ENCODE measurements at regions not wholly inside any gene's neighbourhood (a gene's known extent, or its start where the extent isn't known, plus 50 kb on each side); places are given as distances from the start of the nearest gene placed in this dataset.

GRCh38 chr16:55204069-55204468 lies 119.9 kb upstream of the IRX6 start:
- Histone ChIP-seq H3K4me1 (replicated peaks; ENCODE audit: insufficient read depth) (no peaks in the 10 kb centered on the region), H3K9me2 (ENCODE audit: insufficient read depth) (no peaks in the 10 kb centered on the region), H3K4me3 (no peak overlapping the region), H3K27me3 (ENCODE audit: insufficient read depth, low read depth) (no peaks in the 10 kb centered on the region; the same call in 1 of the 2 replicates), H3K4me2 (no peak overlapping the region), H3K36me3 (ENCODE audit: low read depth) (no peaks in the 10 kb centered on the region), H3F3A (ENCODE audit: insufficient read depth, low read depth) (no peaks in the 10 kb centered on the region), H2AFZ (no peak overlapping the region), H3K79me2 (ENCODE audit: low read depth) (no peaks in the 10 kb centered on the region), H3K9me3 (ENCODE audit: insufficient read depth, low read depth) (no peaks in the 10 kb centered on the region), H4K20me1 (ENCODE audit: insufficient read depth) (no peaks in the 10 kb centered on the region), H3K27ac (no peak overlapping the region)
- TF ChIP-seq CTCF (conservative IDR thresholded peaks at IDR 0.05): no peak
- no peak for TF ChIP-seq EZH2 (IDR thresholded peaks at IDR 0.05; ENCODE audit: low read depth)
- no peak for DNase-seq
- BruUV-seq (replicated peaks): no TSS peak
- intact Hi-C loops (cut with micrococcal nuclease; ENCODE audit: unreplicated experiment): no loop called here
- ChIA-PET CTCF (no interaction called here), POLR2A (ENCODE audit: unreplicated experiment) (no interaction called here)

- Histone ChIP-seq H4K20me1 (ENCODE audit: insufficient read depth) (no peaks in the 10 kb centered on the region), H3K27me3 (ENCODE audit: insufficient read depth, low read depth) (no peaks in the 10 kb centered on the region; the same call in 1 of the 2 replicates), H3K79me2 (ENCODE audit: low read depth) (no peaks in the 10 kb centered on the region), H3K27ac (no peak overlapping the region), H3K4me3 (no peak overlapping the region), H3K4me1 (replicated peaks; ENCODE audit: insufficient read depth) (no peaks in the 10 kb centered on the region), H3F3A (ENCODE audit: insufficient read depth, low read depth) (no peaks in the 10 kb centered on the region), H3K9me2 (ENCODE audit: insufficient read depth) (no peaks in the 10 kb centered on the region), H3K36me3 (ENCODE audit: low read depth) (no peaks in the 10 kb centered on the region), H3K4me2 (no peak overlapping the region), H2AFZ (no peak overlapping the region), H3K9me3 (ENCODE audit: insufficient read depth, low read depth) (no peaks in the 10 kb centered on the region)
- no peak for TF ChIP-seq CTCF (conservative IDR thresholded peaks at IDR 0.05)
- TF ChIP-seq EZH2 (IDR thresholded peaks at IDR 0.05; ENCODE audit: low read depth): no peak
- no peak for DNase-seq
- CTCF ChIA-PET: no interaction called here
- POLR2A ChIA-PET (ENCODE audit: unreplicated experiment): no interaction called here
- intact Hi-C loops (cut with micrococcal nuclease; ENCODE audit: unreplicated experiment): no loop called here
- no TSS peak for BruUV-seq (replicated peaks)
Observed at GRCh38 chr16:55204923-55205322, 119.1 kb upstream of the IRX6 start.

- Histone ChIP-seq H3K27me3 (ENCODE audit: insufficient read depth, low read depth) (no peaks in the 10 kb centered on the region; the same call in 1 of the 2 replicates), H3K27ac (no peak overlapping the region), H2AFZ (no peak overlapping the region), H4K20me1 (ENCODE audit: insufficient read depth) (no peaks in the 10 kb centered on the region), H3K79me2 (ENCODE audit: low read depth) (no peaks in the 10 kb centered on the region), H3K4me3 (no peak overlapping the region), H3K4me1 (replicated peaks; ENCODE audit: insufficient read depth) (no peaks in the 10 kb centered on the region), H3K9me2 (ENCODE audit: insufficient read depth) (no peaks in the 10 kb centered on the region), H3K4me2 (no peak overlapping the region), H3K9me3 (ENCODE audit: insufficient read depth, low read depth) (no peaks in the 10 kb centered on the region), H3F3A (ENCODE audit: insufficient read depth, low read depth) (no peaks in the 10 kb centered on the region), H3K36me3 (ENCODE audit: low read depth) (no peaks in the 10 kb centered on the region)
- intact Hi-C loops (cut with micrococcal nuclease; ENCODE audit: unreplicated experiment): no loop called here
- DNase-seq: no peak
- no peak for TF ChIP-seq CTCF (conservative IDR thresholded peaks at IDR 0.05)
- TF ChIP-seq EZH2 (IDR thresholded peaks at IDR 0.05; ENCODE audit: low read depth): no peak
- BruUV-seq (replicated peaks): no TSS peak
- ChIA-PET POLR2A (ENCODE audit: unreplicated experiment) (no interaction called here), CTCF (no interaction called here)
Observed at GRCh38 chr16:55207693-55208428, 116.1 kb upstream of the IRX6 start.
